ENCODE measurements at regions not wholly inside any gene's neighbourhood (a gene's known extent, or its start where the extent isn't known, plus 50 kb on each side); places are given as distances from the start of the nearest gene placed in this dataset.
"Not testable (repeated sequence)": the region's sequence is repeated elsewhere in the genome, so short reads cannot be mapped to it uniquely, and the experiment has no call there.

DNA sequence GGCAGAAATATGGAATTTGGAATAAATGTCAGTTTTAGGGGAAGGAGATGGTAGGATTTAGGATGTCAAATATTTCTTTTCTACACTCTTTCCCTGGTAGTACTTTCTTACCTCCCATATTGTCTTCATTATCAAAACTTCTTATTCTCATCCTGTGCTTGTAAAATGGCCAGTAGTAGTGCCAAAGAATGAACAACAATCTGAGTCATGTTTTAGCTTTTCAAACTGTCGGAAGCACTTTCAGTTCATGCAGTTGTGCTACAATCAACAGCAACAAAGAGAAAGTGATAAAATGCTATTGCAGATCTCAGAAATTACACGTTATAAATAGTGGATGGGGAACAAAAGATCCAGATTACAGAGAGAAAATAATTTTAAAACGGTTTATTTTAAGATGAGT, 193.7 kb upstream of the RXFP2 start:
- TF ChIP-seq, protein P1, sequence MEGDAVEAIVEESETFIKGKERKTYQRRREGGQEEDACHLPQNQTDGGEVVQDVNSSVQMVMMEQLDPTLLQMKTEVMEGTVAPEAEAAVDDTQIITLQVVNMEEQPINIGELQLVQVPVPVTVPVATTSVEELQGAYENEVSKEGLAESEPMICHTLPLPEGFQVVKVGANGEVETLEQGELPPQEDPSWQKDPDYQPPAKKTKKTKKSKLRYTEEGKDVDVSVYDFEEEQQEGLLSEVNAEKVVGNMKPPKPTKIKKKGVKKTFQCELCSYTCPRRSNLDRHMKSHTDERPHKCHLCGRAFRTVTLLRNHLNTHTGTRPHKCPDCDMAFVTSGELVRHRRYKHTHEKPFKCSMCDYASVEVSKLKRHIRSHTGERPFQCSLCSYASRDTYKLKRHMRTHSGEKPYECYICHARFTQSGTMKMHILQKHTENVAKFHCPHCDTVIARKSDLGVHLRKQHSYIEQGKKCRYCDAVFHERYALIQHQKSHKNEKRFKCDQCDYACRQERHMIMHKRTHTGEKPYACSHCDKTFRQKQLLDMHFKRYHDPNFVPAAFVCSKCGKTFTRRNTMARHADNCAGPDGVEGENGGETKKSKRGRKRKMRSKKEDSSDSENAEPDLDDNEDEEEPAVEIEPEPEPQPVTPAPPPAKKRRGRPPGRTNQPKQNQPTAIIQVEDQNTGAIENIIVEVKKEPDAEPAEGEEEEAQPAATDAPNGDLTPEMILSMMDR (IDR thresholded peaks at IDR 0.05; ENCODE audit: low read depth, low read length, poor library complexity, severe bottlenecking): no peak
- TF ChIP-seq EZH2phosphoT487 (IDR thresholded peaks at IDR 0.05; ENCODE audit: borderline replicate concordance, low read length): no peak
- Histone ChIP-seq H3K9me2 (replicated peaks; ENCODE audit: control insufficient read depth, low read length) (no peaks in the 10 kb centered on the region), H3K36me3 (ENCODE audit: control insufficient read depth, low read length) (no peaks in the 10 kb centered on the region), H3K4me2 (ENCODE audit: low read length) (no peak overlapping the region), H3K27ac (ENCODE audit: low read depth, low read length) (no peak overlapping the region), H3K4me1 (ENCODE audit: control insufficient read depth, low read length) (no peaks in the 10 kb centered on the region), H3K79me2 (ENCODE audit: control insufficient read depth, low read length) (no peaks in the 10 kb centered on the region), H4K20me1 (ENCODE audit: control insufficient read depth, insufficient read depth, low read depth, low read length) (no peaks in the 10 kb centered on the region), H3K4me3 (ENCODE audit: low read length) (no peak overlapping the region), H3K27me3 (ENCODE audit: control insufficient read depth, low read length) (no peaks in the 10 kb centered on the region), H3K9me3 (ENCODE audit: control insufficient read depth, insufficient read depth, low read length) (no peaks in the 10 kb centered on the region), H3F3A (ENCODE audit: control insufficient read depth, insufficient read depth) (no peaks in the 10 kb centered on the region)

DNA sequence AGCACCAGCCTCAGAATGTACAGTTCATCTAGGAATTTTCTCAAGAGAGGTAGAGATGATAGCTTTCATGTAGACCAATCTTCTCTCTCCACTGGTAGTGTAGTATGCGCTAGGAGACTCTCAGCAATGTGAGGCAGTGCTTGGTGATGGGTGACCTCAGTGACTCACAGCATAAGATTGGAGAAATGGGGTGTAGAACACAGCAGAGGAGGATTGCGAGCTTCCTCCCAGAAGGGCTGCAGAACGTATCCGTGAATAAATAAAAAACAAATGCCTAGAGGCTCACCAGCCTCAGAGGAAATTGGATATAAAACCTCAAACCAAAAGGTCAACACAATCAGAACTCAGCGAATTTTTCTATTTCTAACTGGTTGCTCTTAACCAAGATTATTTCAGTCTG, 182.9 kb upstream of the RXFP2 start:
- TF ChIP-seq, protein P1 (IDR thresholded peaks at IDR 0.05; ENCODE audit: low read depth, low read length, poor library complexity, severe bottlenecking): no peak
- no peak for TF ChIP-seq EZH2phosphoT487 (IDR thresholded peaks at IDR 0.05; ENCODE audit: borderline replicate concordance, low read length)
- H3K27ac ChIP-seq (ENCODE audit: low read depth, low read length): no peak overlapping the region
- no peaks in the 10 kb centered on the region for H3F3A ChIP-seq (ENCODE audit: control insufficient read depth, insufficient read depth)
- H3K27me3 ChIP-seq (ENCODE audit: control insufficient read depth, low read length): no peaks in the 10 kb centered on the region
- no peaks in the 10 kb centered on the region for H3K4me1 ChIP-seq (ENCODE audit: control insufficient read depth, low read length)
- H3K79me2 ChIP-seq (ENCODE audit: control insufficient read depth, low read length): no peaks in the 10 kb centered on the region
- no peaks in the 10 kb centered on the region for H3K9me2 ChIP-seq (replicated peaks; ENCODE audit: control insufficient read depth, low read length)
- H3K36me3 ChIP-seq (ENCODE audit: control insufficient read depth, low read length): no peaks in the 10 kb centered on the region
- no peaks in the 10 kb centered on the region for H4K20me1 ChIP-seq (ENCODE audit: control insufficient read depth, insufficient read depth, low read depth, low read length)
- H3K4me3 ChIP-seq (ENCODE audit: low read length): no peak overlapping the region
- no peaks in the 10 kb centered on the region for H3K9me3 ChIP-seq (ENCODE audit: control insufficient read depth, insufficient read depth, low read length)
- no peak overlapping the region for H3K4me2 ChIP-seq (ENCODE audit: low read length)

DNA sequence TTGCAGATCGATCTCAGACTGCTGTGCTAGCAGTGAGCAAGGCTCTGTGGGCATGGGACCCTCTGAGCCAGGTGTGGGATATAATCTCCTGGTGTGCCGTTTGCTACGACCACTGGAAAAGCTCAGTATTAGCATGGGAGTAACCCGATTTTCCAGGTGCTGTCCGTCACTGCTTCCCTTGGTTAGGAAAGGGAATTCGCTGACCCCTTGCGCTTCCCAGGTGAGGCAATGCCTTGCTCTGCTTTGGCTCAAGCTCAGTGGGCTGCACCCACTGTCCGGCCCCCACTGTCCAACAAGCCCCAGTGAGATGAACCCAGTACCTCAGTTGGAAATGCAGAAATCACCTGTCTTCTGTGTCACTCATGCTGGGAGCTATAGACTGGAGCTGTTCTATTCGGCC, 155.1 kb upstream of the RXFP2 start:
- H3K27me3 ChIP-seq (ENCODE audit: control insufficient read depth, low read length); H3F3A ChIP-seq (ENCODE audit: control insufficient read depth, insufficient read depth); H3K79me2 ChIP-seq (ENCODE audit: control insufficient read depth, low read length); H3K4me3 ChIP-seq (ENCODE audit: low read length); H3K9me3 ChIP-seq (ENCODE audit: control insufficient read depth, insufficient read depth, low read length); H3K4me1 ChIP-seq (ENCODE audit: control insufficient read depth, low read length); H3K4me2 ChIP-seq (ENCODE audit: low read length); H3K9me2 ChIP-seq (replicated peaks; ENCODE audit: control insufficient read depth, low read length); H3K27ac ChIP-seq (ENCODE audit: low read depth, low read length); H4K20me1 ChIP-seq (ENCODE audit: control insufficient read depth, insufficient read depth, low read depth, low read length); H3K36me3 ChIP-seq (ENCODE audit: control insufficient read depth, low read length): not testable (repeated sequence)

DNA sequence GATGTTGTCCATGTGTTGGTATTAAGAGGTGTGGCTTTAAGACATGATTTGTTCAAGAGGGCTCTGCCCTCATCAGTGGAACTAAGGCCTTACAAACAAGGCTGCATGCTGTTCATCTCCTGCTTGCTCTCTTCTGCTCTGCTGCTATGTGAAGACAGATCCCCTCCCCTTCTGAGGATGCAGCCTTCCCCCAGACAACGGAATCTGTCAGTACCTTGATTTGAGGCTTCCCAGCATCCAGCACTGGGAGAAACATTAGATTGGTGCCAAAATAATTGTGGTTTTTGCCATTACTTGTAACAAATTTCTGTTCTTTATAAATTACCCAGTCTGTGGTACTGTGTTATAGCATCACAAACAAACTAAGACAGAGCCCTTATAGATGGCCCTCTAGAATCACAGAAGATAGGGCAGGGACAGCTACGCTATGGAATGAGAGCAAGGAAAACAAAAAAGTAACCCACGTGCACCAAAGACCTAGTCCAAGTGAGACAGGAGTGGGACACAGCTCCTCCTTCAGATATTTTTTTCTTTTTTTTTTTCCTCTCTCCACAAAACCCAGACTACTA, 151.5 kb upstream of the RXFP2 start:
- no peak for TF ChIP-seq EZH2phosphoT487 (IDR thresholded peaks at IDR 0.05; ENCODE audit: borderline replicate concordance, low read length)
- TF ChIP-seq, protein P1 (IDR thresholded peaks at IDR 0.05; ENCODE audit: low read depth, low read length, poor library complexity, severe bottlenecking): no peak
- H3K79me2 ChIP-seq (ENCODE audit: control insufficient read depth, low read length): no peaks in the 10 kb centered on the region
- no peaks in the 10 kb centered on the region; the same call in 1 of the 2 replicates for H3K27me3 ChIP-seq (ENCODE audit: control insufficient read depth, low read length)
- H3K27ac ChIP-seq (ENCODE audit: low read depth, low read length): no peak overlapping the region
- no peaks in the 10 kb centered on the region for H4K20me1 ChIP-seq (ENCODE audit: control insufficient read depth, insufficient read depth, low read depth, low read length)
- no peaks in the 10 kb centered on the region for H3K9me3 ChIP-seq (ENCODE audit: control insufficient read depth, insufficient read depth, low read length)
- H3F3A ChIP-seq (ENCODE audit: control insufficient read depth, insufficient read depth): no peaks in the 10 kb centered on the region
- H3K4me1 ChIP-seq (ENCODE audit: control insufficient read depth, low read length): no peaks in the 10 kb centered on the region
- no peaks in the 10 kb centered on the region for H3K9me2 ChIP-seq (replicated peaks; ENCODE audit: control insufficient read depth, low read length)
- H3K4me2 ChIP-seq (ENCODE audit: low read length): no peak overlapping the region
- H3K4me3 ChIP-seq (ENCODE audit: low read length): no peak overlapping the region
- no peaks in the 10 kb centered on the region for H3K36me3 ChIP-seq (ENCODE audit: control insufficient read depth, low read length)
